ENCODE measurements at regions not wholly inside any gene's neighbourhood (a gene's known extent, or its start where the extent isn't known, plus 50 kb on each side); places are given as distances from the start of the nearest gene placed in this dataset.

DNA sequence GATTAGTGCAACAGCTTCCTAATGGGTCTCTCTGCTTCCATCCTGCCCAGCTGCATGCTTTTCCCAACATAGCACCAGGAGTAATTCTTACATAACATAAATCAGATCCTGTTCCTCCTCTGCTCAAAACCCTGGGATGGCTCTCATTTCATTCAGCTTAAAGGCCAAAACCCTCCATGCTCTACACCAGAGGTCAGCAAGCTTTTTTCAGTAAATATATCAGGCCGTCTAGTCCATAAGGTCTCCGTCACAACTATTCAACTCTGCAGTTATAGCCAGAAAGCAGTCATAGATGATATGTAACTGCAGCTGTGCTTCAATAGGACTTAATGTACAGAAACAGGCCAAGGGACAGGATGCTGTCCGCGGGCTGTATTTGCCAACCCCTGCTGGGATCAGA lies 202.8 kb upstream of the UBE2E2 start:
- Histone ChIP-seq H3K4me1 (ENCODE audit: low read depth) (no peaks in the 10 kb centered on the region), H3K4me3 (no peak overlapping the region), H3K9me3 (no peaks in the 10 kb centered on the region), H3K36me3 (ENCODE audit: low read depth) (no peaks in the 10 kb centered on the region)
- ATAC-seq (no peak), DNase-seq (no peak)
- TF ChIP-seq CTCF (IDR thresholded peaks at IDR 0.05), result no peak
- intact Hi-C loops (cut with DNase I, micrococcal nuclease), result no loop called here

DNA sequence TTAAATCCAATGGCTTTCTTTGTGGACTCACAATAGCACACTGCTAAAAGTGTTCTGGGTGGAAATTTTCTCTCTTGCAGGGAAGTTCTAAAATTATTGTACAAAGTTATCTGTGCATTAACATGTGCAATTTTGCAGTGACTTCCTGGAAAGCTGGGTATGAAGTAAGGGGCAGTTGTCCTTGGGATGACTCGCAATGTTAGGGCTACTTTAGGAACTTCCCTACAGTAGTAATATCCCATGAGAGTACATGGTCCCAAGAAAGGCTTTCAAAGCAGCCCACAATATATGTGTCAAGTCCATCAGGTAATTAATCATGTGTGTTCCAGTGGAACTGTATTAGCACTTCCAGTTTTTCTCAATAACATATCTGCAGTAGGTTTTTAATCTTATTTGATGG lies 201.0 kb upstream of the UBE2E2 start:
- ATAC-seq (no peak), DNase-seq (no peak)
- H3K9me3 ChIP-seq, result no peaks in the 10 kb centered on the region
- no peak overlapping the region for H3K4me3 ChIP-seq
- intact Hi-C loops (cut with DNase I, micrococcal nuclease), result no loop called here
- H3K4me1 ChIP-seq (ENCODE audit: low read depth), result no peaks in the 10 kb centered on the region
- no peaks in the 10 kb centered on the region for H3K36me3 ChIP-seq (ENCODE audit: low read depth)
- no peak for TF ChIP-seq CTCF (IDR thresholded peaks at IDR 0.05)

GRCh38 chr3:23002836-23003732 lies 200.0 kb upstream of the UBE2E2 start:
- no peaks in the 10 kb centered on the region for H3K36me3 ChIP-seq (ENCODE audit: low read depth)
- H3K9me3 ChIP-seq, result no peaks in the 10 kb centered on the region
- intact Hi-C loops (cut with DNase I, micrococcal nuclease), result no loop called here
- DNase-seq (peak in 1 of 3 donors; percentile 34), ATAC-seq (peak; percentile 31)
- TF ChIP-seq CTCF (IDR thresholded peaks at IDR 0.05), result no peak
- no peak overlapping the region for H3K4me3 ChIP-seq
- no peaks in the 10 kb centered on the region for H3K4me1 ChIP-seq (ENCODE audit: low read depth)

GRCh38 chr3:23003733-23004046 lies 199.4 kb upstream of the UBE2E2 start:
- Histone ChIP-seq H3K36me3 (ENCODE audit: low read depth) (no peaks in the 10 kb centered on the region), H3K9me3 (no peaks in the 10 kb centered on the region), H3K4me1 (ENCODE audit: low read depth) (no peaks in the 10 kb centered on the region), H3K4me3 (no peak overlapping the region)
- DNase-seq (no peak), ATAC-seq (no peak)
- TF ChIP-seq CTCF (IDR thresholded peaks at IDR 0.05), result no peak
- intact Hi-C loops (cut with DNase I, micrococcal nuclease), result no loop called here

DNA sequence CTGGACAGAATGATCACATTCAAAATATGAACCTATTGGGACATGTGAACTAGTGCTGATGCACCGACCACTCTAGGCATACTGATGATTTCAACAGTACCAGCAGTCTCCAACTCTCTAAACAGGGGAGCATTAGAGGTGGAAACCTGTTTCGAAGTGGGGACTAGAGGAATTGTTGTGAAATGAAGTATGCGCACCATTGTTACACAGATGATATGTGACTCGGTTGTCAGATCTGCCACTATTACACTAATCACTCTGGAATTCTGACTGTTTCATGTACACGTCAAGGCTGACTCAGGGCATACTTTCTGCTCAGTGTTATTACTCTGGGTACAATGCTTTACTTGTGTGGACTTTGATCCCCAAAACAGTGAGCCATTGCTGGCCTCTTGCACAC lies 198.2 kb upstream of the UBE2E2 start:
- H3K9me3 ChIP-seq, result no peaks in the 10 kb centered on the region
- TF ChIP-seq CTCF (IDR thresholded peaks at IDR 0.05), result no peak
- ATAC-seq (peak; percentile 41), DNase-seq (no peak)
- no peak overlapping the region for H3K4me3 ChIP-seq
- no peaks in the 10 kb centered on the region for H3K36me3 ChIP-seq (ENCODE audit: low read depth)
- intact Hi-C loops (cut with DNase I, micrococcal nuclease), result no loop called here
- no peaks in the 10 kb centered on the region for H3K4me1 ChIP-seq (ENCODE audit: low read depth)

All from mucosa of descending colon (tissue), 3 donors.